Lower leg skin (tissue), 4 donors: ENCODE measurements at regions not wholly inside any gene's neighbourhood (a gene's known extent, or its start where the extent isn't known, plus 50 kb on each side); places are given as distances from the start of the nearest gene placed in this dataset.

Source experiments
- DNase-seq, 2 donors: peaks; one replicate each; pipeline ENCODE4 v3.0.0-alpha.2; 2019; ENCODE audit warnings: low spot score in 2 of 2
- H3K4me3 ChIP-seq: fragments of 200-600 bp; sonication (generic); 2 replicates; pipeline ENCODE4 v1.5.1; 2017; ENCODE audit warnings: mild to moderate bottlenecking, low read depth; ENCODE audit not compliant: poor library complexity, severe bottlenecking
- CTCF ChIP-seq, 3 donors: fragments of 450-650 bp; IDR thresholded peaks; one replicate each; pipeline ENCODE4 v1.5.1; 2016; ENCODE audit warnings: antibody characterized with exemption in 3 of 3, mild to moderate bottlenecking in 3 of 3, moderate library complexity in 2 of 3
- POLR2A ChIP-seq, 2 donors: fragments of 450-650 bp; IDR thresholded peaks; one replicate each; pipeline ENCODE4 v1.6.1; 2016 to 2017; ENCODE audit warnings: antibody characterized with exemption in 2 of 2, mild to moderate bottlenecking in 1 of 2, moderate library complexity in 1 of 2
- WGBS, 2 donors: methylation state at CpG; one replicate each; pipeline ENCODE4 v1.1.5; 2018; 5-methylcytosine and 5-hydroxymethylcytosine counted together
- intact Hi-C: fragments of 100-400 bp; cut with DNase I; formaldehyde crosslinking; loops from one replicate; pipeline ENCODE4 v1.15.0; 2023; ENCODE audit warnings: low total_unique reads

DNA sequence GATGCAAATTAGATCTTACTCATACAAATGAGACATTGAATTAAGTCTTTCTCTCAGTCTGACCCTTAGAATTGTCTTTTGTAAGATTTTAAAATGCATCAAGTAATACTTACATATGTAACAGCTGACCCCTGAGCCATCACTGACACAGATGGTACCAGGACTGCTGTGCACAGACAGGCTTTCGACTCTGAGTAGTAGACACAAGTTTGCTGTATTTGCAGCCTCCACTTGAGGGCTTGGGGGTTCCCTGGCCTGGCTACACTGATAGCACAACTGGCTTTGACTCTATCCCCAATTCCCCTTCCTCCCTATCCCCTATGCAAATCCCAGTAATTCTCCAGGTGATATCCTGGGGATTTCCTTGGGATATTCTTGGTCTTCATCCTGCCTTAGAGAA lies 200.7 kb downstream of the RPIA start:
- WGBS, 2 donors: 86 to 95% methylated on average over 1 of the region's 1 CpG

GRCh38 chr2:88892788-88893187 lies 201.3 kb downstream of the RPIA start:
- 92 to 96% methylated on average over 4 of the region's 4 CpGs for WGBS, 2 donors
- no peak for TF ChIP-seq CTCF (IDR thresholded peaks at IDR 0.05)
- TF ChIP-seq POLR2A (IDR thresholded peaks at IDR 0.05): no peak
- intact Hi-C loops: no loop called here

More for the DNA sequence above, 200.7 kb downstream of the RPIA start:
- TF ChIP-seq POLR2A (IDR thresholded peaks at IDR 0.05) (no peak), CTCF (IDR thresholded peaks at IDR 0.05) (no peak)
- no peak overlapping the region for H3K4me3 ChIP-seq
- no peak for DNase-seq
- intact Hi-C loops: no loop called here

GRCh38 chr2:88896971-88897370 lies 205.5 kb downstream of the RPIA start:
- WGBS, 2 donors: 62 to 74% methylated on average over 1 of the region's 1 CpG
- DNase-seq: no peak
- intact Hi-C loops: no loop called here
- no peak overlapping the region for H3K4me3 ChIP-seq
- TF ChIP-seq POLR2A (IDR thresholded peaks at IDR 0.05) (no peak), CTCF (IDR thresholded peaks at IDR 0.05) (no peak)

More at GRCh38 chr2:88892788-88893187, 201.3 kb downstream of the RPIA start:
- H3K4me3 ChIP-seq: no peak overlapping the region
- no peak for DNase-seq

DNA sequence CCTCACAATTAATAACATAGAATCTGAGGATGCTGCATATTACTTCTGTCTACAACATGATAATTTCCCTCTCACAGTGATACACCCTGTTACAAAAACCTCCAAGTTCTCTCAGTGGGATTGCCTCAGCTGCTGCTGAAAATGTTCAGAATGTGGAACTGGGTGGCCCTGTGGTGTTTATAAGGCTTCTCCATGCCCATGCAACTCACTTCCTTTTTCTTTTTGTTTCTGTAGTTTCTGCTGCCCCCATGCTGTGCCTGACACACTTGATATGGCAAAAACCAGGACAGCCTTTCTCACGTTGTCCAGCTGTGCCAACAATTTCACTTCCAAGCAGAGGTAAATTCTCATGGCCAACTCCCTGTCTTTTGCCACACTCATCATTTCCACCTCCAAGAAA lies 206.2 kb downstream of the RPIA start:
- TF ChIP-seq POLR2A (IDR thresholded peaks at IDR 0.05): no peak
- no peak for TF ChIP-seq CTCF (IDR thresholded peaks at IDR 0.05)
- H3K4me3 ChIP-seq: no peak overlapping the region
- intact Hi-C loops: no loop called here
- WGBS, 2 donors: 26 to 32% methylated on average over 1 of the region's 1 CpG
- DNase-seq: no peak

GRCh38 chr2:88903749-88904353 lies 212.4 kb downstream of the RPIA start:
- intact Hi-C loops: no loop called here
- TF ChIP-seq POLR2A (IDR thresholded peaks at IDR 0.05) (no peak), CTCF (IDR thresholded peaks at IDR 0.05) (no peak)
- no peak overlapping the region for H3K4me3 ChIP-seq
- 8 to 11% methylated on average over 2 of the region's 2 CpGs for WGBS, 2 donors
- no peak for DNase-seq

GRCh38 chr2:88913280-88913679 lies 221.8 kb downstream of the RPIA start:
- no peak overlapping the region for H3K4me3 ChIP-seq
- intact Hi-C loops: no loop called here
- TF ChIP-seq CTCF (IDR thresholded peaks at IDR 0.05) (no peak), POLR2A (IDR thresholded peaks at IDR 0.05) (no peak)
- DNase-seq: no peak
